Colonic mucosa (tissue), 4 donors: ENCODE measurements at regions not wholly inside any gene's neighbourhood (a gene's known extent, or its start where the extent isn't known, plus 50 kb on each side); places are given as distances from the start of the nearest gene placed in this dataset.
A peak's percentile ranks its signal among the peaks of the same experiment; 100 is the strongest.
"Not testable (repeated sequence)": the region's sequence is repeated elsewhere in the genome, so short reads cannot be mapped to it uniquely, and the experiment has no call there.

ENCODE experiments used
- DNase-seq: peaks from one replicate; pipeline ENCODE4 v3.0.0-alpha.2; 2020
- H3K27ac ChIP-seq: fragments of 200-600 bp; one replicate; pipeline ENCODE4 v1.8.0; 2021
- H3K27me3 ChIP-seq: fragments of 200-600 bp; one replicate; pipeline ENCODE4 v1.8.0; 2021
- H3K36me3 ChIP-seq: fragments of 200-600 bp; one replicate; pipeline ENCODE4 v1.8.0; 2021
- H3K4me1 ChIP-seq: fragments of 200-600 bp; one replicate; pipeline ENCODE4 v1.8.0; 2021; ENCODE audit warnings: mild to moderate bottlenecking
- H3K4me3 ChIP-seq: fragments of 200-600 bp; one replicate; pipeline ENCODE4 v1.8.0; 2021
- H3K9ac ChIP-seq, 2 donors: one replicate each; pipeline ENCODE4 v1.7.0; 2013; ENCODE audit warnings: control low read depth in 2 of 2, low read depth in 2 of 2, low read length in 2 of 2
- H3K9me3 ChIP-seq: fragments of 200-600 bp; one replicate; pipeline ENCODE4 v1.8.0; 2021
- CTCF ChIP-seq: fragments of 200-600 bp; IDR thresholded peaks from one replicate; pipeline ENCODE4 v1.8.0; 2022; ENCODE audit warnings: antibody characterized with exemption, mild to moderate bottlenecking
- intact Hi-C: fragments of 100-400 bp; cut with DNase I; formaldehyde crosslinking; loops from one replicate; pipeline ENCODE4 v1.14.1; 2022
- donor health status: healthy.
- donor health status: DM: no; HTN: no; CAD: no.
- donor health status: DM: no; HTN: no; CAD: no.

- H3K36me3 ChIP-seq = no peaks in the 10 kb centered on the region
- H3K9me3 ChIP-seq = no peaks in the 10 kb centered on the region
- H3K4me3 ChIP-seq = no peak overlapping the region
- no peak for TF ChIP-seq CTCF
- no peak overlapping the region for H3K27ac ChIP-seq
- no peak overlapping the region for H3K9ac ChIP-seq
- H3K27me3 ChIP-seq = no peaks in the 10 kb centered on the region
- DNase-seq = no peak
- no peaks in the 10 kb centered on the region for H3K4me1 ChIP-seq
- intact Hi-C loops = no loop called here
Measured at GRCh38 chr14:28630100-28630499, 136.5 kb upstream of the FOXG1 start.

GRCh38 chr14:28635387-28635786 is 131.2 kb upstream of the FOXG1 start:
- Histone ChIP-seq H3K27ac (no peak overlapping the region), H3K4me3 (no peak overlapping the region), H3K9ac (no peak overlapping the region), H3K9me3 (no peaks in the 10 kb centered on the region), H3K27me3 (no peaks in the 10 kb centered on the region), H3K36me3 (no peaks in the 10 kb centered on the region), H3K4me1 (no peaks in the 10 kb centered on the region)
- TF ChIP-seq CTCF = peak; percentile 38
- no peak for DNase-seq
- intact Hi-C loops = no loop called here

DNA sequence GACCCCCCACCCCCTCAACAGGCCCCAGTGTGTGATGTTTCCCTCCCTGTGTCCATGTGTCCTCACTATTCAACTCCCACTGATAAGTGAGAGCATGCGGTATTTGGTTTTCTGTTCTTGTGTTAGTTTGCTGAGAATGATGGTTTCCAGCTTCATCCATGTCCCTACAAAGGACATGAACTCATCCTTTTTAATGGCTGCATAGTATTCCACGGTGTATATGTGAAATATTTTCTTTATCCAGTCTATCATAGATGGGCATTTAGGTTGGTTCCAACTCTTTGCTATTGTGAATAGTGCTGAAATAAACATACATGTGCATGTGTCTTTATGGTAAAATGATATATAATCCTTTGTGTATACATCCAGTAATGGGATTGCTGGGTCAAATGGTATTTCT is 130.8 kb upstream of the FOXG1 start:
- H3K4me1 ChIP-seq, H3K9ac ChIP-seq, intact Hi-C loops, H3K27me3 ChIP-seq, H3K9me3 ChIP-seq, H3K36me3 ChIP-seq, DNase-seq, H3K27ac ChIP-seq, H3K4me3 ChIP-seq: not testable (repeated sequence)

DNA sequence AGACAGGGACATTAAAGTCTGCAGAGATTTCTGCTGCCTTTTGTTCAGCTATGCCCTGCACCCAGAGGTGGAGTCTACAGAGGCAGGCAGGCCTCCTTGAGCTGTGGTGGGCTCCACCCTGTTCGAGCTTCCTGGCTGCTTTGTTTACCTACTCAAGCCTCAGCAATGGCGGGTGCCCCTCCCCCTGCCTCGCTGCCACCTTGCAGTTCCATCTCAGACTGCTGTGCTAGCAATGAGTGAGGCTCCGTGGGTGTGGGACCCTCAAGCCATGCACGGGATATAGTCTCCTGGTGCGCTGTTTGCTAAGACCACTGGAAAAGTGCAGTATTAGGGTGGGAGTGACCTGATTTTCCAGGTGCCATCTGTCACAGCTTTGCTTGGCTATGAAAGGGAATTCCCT is 125.4 kb upstream of the FOXG1 start:
- intact Hi-C loops, H3K4me1 ChIP-seq, H3K4me3 ChIP-seq, H3K27ac ChIP-seq, H3K36me3 ChIP-seq, H3K27me3 ChIP-seq, H3K9ac ChIP-seq, H3K9me3 ChIP-seq, DNase-seq: not testable (repeated sequence)

- H3K27me3 ChIP-seq = no peaks in the 10 kb centered on the region
- no peak for DNase-seq
- no peaks in the 10 kb centered on the region for H3K4me1 ChIP-seq
- H3K36me3 ChIP-seq = no peaks in the 10 kb centered on the region
- H3K9ac ChIP-seq = no peak overlapping the region
- intact Hi-C loops = no loop called here
- H3K27ac ChIP-seq = no peak overlapping the region
- H3K4me3 ChIP-seq = no peak overlapping the region
- TF ChIP-seq CTCF = no peak
- H3K9me3 ChIP-seq = no peaks in the 10 kb centered on the region
Measured at GRCh38 chr14:28651148-28651547, 115.4 kb upstream of the FOXG1 start.

DNA sequence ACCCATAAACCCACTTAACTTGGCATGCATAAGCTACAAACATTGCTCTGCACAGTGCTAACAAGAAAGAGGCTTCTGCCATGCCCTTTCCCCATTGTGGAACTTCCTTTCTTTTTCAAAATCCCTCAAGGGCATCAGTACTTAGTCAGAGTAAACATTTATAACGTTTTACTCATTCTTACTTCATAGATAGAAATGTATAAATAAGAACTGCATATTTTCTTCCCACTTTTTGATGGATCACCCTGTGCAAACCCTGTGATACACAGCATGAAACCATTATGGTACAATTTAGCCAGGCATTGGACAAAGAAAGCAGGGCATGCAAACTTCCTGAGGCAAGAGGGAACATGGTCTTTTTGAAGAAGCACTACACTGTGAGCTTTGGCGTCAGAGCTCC is 113.8 kb upstream of the FOXG1 start:
- Histone ChIP-seq H3K4me3 (no peak overlapping the region), H3K27me3 (no peaks in the 10 kb centered on the region), H3K9ac (no peak overlapping the region), H3K36me3 (no peaks in the 10 kb centered on the region), H3K27ac (no peak overlapping the region), H3K9me3 (no peaks in the 10 kb centered on the region), H3K4me1 (no peaks in the 10 kb centered on the region)
- DNase-seq = no peak
- intact Hi-C loops = no loop called here
- TF ChIP-seq CTCF = no peak

DNA sequence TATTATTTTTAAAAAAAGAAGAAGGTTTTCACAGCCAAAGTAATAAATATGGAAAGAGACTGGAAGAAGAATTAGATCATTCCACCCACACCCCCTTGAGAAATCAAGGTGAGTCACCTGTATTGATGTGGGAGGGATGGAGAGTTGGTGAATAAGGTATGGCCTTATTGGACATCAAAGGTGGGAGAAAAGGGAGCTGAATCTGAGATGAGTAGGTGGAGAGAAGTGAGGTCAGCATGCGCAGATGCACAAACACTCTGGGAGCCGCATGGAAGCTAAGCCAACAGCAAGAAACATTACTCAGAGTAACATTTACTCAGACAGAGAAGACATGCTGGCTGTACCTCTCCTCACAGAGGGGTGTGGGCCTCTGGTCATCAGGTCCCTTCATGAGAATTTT is 113.1 kb upstream of the FOXG1 start:
- H3K27ac ChIP-seq = no peak overlapping the region
- no peaks in the 10 kb centered on the region for H3K36me3 ChIP-seq
- H3K9ac ChIP-seq = no peak overlapping the region
- intact Hi-C loops = no loop called here
- DNase-seq = no peak
- H3K4me3 ChIP-seq = no peak overlapping the region
- TF ChIP-seq CTCF = no peak
- H3K9me3 ChIP-seq = no peaks in the 10 kb centered on the region
- H3K27me3 ChIP-seq = no peaks in the 10 kb centered on the region
- no peaks in the 10 kb centered on the region for H3K4me1 ChIP-seq
